Cardiac fibroblast (primary cell): ENCODE measurements at regions not wholly inside any gene's neighbourhood (a gene's known extent, or its start where the extent isn't known, plus 50 kb on each side); places are given as distances from the start of the nearest gene placed in this dataset.

ENCODE experiments used
- DNase-seq, 2 donors: peaks; one replicate each; pipeline versions ENCODE4 v3.0.0 to v3.0.0-alpha.2; 2010; ENCODE audit warnings: low read depth in 2 of 2
- H3K4me3 ChIP-seq, 2 donors: replicated peaks in 1 of 2; 1 replicate in 1 of 2; 2 replicates in 1 of 2; pipeline ENCODE4 v1.5.1; 2011; ENCODE audit warnings: low read depth in 2 of 2, low read length in 2 of 2, mild to moderate bottlenecking in 2 of 2, moderate library complexity in 1 of 2
- TF ChIP-seq, protein P1 (sequence below): IDR thresholded peaks from one replicate; pipeline ENCODE4 v1.5.1; 2011; ENCODE audit warnings: low read depth, mild to moderate bottlenecking, low read length, inconsistent platforms

DNA sequence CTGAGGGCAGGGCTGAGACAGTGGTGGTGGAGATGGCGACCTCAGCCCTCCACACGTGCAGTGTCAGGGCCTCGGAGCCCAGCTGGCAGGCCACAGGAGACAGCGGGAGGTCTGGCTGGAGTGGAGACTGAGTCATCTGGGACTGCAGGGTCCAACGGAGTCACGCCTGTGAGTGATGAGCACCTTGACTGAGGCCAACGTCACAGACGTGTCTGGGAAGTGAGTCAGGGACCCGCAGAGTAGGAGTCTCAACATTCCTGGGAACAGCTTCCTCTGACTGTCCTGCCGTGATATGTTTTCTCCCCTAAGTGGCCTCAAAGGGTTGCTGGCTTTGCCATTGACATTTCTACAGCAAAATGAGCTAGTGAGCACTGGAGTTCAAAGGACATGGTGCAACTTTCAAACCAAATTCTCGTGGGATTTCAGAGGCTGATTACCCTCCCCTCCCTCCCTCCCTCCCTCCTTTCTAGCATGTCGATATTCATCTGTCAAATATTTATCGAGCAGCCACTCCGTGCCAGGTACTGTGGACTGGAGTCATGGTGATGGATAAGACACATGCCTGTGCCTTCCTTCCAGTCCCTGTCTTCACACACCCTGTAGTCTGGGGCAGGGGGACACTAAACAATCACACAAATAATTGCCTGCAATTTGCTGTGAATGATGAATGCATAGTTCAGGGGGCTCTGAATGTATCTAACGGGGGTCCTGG lies 53.3 kb upstream of the AMOTL2 start:
- H3K4me3 ChIP-seq: no peak overlapping the region
- TF ChIP-seq, protein P1, sequence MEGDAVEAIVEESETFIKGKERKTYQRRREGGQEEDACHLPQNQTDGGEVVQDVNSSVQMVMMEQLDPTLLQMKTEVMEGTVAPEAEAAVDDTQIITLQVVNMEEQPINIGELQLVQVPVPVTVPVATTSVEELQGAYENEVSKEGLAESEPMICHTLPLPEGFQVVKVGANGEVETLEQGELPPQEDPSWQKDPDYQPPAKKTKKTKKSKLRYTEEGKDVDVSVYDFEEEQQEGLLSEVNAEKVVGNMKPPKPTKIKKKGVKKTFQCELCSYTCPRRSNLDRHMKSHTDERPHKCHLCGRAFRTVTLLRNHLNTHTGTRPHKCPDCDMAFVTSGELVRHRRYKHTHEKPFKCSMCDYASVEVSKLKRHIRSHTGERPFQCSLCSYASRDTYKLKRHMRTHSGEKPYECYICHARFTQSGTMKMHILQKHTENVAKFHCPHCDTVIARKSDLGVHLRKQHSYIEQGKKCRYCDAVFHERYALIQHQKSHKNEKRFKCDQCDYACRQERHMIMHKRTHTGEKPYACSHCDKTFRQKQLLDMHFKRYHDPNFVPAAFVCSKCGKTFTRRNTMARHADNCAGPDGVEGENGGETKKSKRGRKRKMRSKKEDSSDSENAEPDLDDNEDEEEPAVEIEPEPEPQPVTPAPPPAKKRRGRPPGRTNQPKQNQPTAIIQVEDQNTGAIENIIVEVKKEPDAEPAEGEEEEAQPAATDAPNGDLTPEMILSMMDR: no peak
- DNase-seq: peak; percentile 93 to 100

DNA sequence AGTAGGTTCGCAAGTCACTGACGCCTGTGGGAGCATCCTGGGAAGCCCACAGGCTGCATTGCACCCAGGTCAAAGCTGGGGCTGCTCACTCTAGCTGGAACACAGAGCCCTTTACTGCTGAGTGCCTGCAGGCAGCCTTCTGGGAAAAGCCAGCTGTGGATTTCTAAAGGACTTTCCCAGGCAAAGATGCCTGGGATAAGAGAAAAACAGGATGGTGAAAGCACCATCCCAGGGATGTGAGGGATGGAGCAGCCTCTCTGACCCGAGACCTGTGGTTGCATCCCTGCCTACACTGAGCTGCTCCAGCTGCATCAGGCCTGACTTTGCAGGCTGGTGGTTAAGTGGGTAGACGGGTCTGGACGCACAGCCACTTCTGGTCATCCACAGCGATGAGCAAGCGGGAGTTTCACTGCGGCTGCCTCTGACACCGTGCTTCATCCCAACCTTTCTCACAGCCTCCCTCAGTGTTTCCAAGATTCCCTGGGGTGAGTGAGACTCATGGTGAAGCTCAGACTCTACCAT lies 52.5 kb upstream of the AMOTL2 start:
- peak; percentile 18 to 81 for DNase-seq
- H3K4me3 ChIP-seq: no peak overlapping the region
- TF ChIP-seq, protein P1: no peak

DNA sequence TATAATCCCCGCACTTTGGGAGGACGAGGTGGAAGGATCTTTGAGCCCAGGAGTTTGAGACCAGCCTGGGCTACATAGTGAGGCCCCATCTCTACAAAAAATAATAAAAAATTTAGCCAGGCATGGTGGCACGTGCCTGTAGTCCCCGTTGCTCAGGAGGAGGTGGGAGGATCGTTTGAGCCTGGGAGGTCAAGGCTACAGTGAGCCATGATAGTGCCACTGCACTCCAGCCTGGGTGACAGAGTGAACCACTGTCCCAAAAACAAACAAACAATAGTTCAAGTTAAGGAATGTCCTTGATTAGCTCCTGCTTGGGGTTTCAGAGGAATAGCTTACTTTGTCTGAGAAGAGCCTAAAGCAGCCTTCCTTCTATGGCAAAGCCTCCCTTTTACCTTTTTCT lies 51.7 kb upstream of the AMOTL2 start:
- TF ChIP-seq, protein P1: no peak
- H3K4me3 ChIP-seq: no peak overlapping the region
- DNase-seq: no peak
